Activated naive CD4-positive, alpha-beta T cell treated with anti-CD3 and anti-CD28 coated beads, Interleukin-2, amount 50 U/mL, for 24 hours (primary cell): ENCODE measurements at regions not wholly inside any gene's neighbourhood (a gene's known extent, or its start where the extent isn't known, plus 50 kb on each side); places are given as distances from the start of the nearest gene placed in this dataset.

Source experiments
- H3K27ac Mint-ChIP-seq: one replicate; pipeline ENCODE4 v1.8.0; 2021; ENCODE audit warnings: mild to moderate bottlenecking, mixed read lengths
- H3K27me3 Mint-ChIP-seq: one replicate; pipeline ENCODE4 v1.8.0; 2021; ENCODE audit warnings: mixed read lengths
- H3K36me3 Mint-ChIP-seq: one replicate; pipeline ENCODE4 v1.8.0; 2021; ENCODE audit warnings: mixed read lengths
- H3K4me1 Mint-ChIP-seq: one replicate; pipeline ENCODE4 v1.8.0; 2021; ENCODE audit warnings: mixed read lengths
- H3K4me3 Mint-ChIP-seq: one replicate; pipeline ENCODE4 v1.8.0; 2021; ENCODE audit warnings: mild to moderate bottlenecking, mixed read lengths
- H3K9me3 Mint-ChIP-seq: one replicate; pipeline ENCODE4 v1.8.0; 2021; ENCODE audit warnings: mixed read lengths

DNA sequence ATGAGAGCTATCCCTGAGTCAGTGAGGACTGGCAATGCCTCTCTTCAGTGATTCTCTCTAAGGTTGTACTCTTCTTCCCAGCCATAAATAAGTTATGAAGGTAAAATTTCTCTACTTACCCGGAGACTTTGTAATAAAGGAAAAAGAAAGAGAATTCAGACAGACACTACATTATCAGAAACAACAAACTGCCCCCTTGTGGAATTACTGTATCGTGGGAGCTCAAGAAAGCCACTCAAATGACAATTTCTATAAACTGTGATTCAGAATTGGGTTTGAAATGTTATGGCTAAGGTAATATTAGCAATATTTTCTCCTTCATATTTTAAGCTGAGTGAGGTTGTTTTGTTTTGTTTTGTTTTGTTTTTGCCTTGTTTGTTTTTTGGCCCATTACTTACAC is 155.8 kb upstream of the TANK start:
- no peaks in the 10 kb centered on the region for H3K4me1 Mint-ChIP-seq
- no peaks in the 10 kb centered on the region for H3K9me3 Mint-ChIP-seq
- peaks cover 7% of the 10 kb centered on the region for H3K27me3 Mint-ChIP-seq
- H3K36me3 Mint-ChIP-seq: peaks cover 1% of the 10 kb centered on the region
- H3K27ac Mint-ChIP-seq: no peak overlapping the region
- no peak overlapping the region for H3K4me3 Mint-ChIP-seq

DNA sequence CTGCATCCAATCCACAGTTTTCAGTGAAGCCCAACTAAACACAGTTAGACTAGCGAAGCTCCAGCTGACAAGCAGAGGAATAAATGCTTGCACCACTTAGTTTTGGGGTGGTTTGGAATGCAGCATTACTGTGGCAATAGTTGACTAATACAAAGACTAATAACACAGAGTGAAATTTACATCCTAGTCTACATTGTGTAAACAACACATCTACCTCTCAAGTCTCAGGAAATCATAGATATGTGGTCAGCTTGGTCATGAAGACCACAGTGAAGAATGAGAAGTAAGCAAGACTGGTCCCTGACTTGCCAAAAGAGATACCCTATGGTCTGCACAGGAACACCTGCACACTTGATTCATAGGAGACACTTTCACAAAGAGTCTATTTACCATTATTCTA is 155.1 kb upstream of the TANK start:
- H3K9me3 Mint-ChIP-seq: no peaks in the 10 kb centered on the region
- H3K4me3 Mint-ChIP-seq: no peak overlapping the region
- peaks cover 1% of the 10 kb centered on the region for H3K36me3 Mint-ChIP-seq
- H3K27me3 Mint-ChIP-seq: peaks cover 9% of the 10 kb centered on the region
- H3K27ac Mint-ChIP-seq: no peak overlapping the region
- no peaks in the 10 kb centered on the region for H3K4me1 Mint-ChIP-seq

DNA sequence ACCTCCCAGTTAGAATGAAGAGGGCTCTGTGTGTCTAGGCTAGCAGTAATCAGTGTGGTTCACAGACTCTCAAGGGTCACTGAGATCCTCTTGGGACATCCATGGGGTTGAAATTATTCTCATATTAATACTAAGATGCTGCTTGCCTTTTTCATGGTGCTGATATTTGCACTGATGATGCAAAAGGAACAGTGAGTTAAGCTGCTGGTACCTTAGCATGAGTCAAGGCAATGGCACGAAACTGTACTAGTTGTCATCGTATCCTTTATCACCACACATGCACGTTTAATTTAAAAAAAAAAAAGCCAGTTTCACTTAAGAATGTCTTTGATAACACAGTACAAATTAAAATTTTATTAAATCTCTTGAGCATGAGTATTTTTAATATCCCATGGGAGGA is 151.9 kb upstream of the TANK start:
- Mint-ChIP-seq H3K4me1 (no peaks in the 10 kb centered on the region), H3K27me3 (peaks cover 12% of the 10 kb centered on the region), H3K36me3 (peaks cover 1% of the 10 kb centered on the region), H3K27ac (no peak overlapping the region), H3K9me3 (no peaks in the 10 kb centered on the region), H3K4me3 (no peak overlapping the region)

DNA sequence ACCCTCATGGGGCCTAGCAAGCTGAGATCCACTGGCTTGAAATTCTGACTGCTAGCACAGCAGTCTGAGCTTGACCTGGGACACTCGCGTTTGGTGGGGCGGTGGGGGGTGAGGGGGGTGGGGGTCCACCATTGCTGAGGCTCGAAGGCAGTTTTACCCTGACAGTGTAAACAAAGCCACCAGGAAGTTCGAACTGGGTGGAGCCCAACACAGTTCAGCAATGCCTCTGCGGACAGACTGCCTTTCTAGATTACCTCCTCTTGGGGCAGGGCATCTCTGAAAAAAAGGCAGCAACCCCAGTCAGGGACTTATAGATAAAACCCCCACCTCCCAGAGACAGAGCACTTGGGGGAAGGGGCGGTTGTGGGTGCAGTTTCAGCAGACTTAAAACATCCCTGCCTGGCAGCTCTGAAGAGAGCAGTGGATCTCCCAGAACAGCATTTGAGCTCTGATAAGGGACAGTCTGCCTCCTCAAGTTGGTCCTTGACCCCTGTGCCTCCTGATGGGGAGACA is 149.7 kb upstream of the TANK start:
- Mint-ChIP-seq H3K4me1 (no peaks in the 10 kb centered on the region), H3K36me3 (peaks cover 5% of the 10 kb centered on the region), H3K27me3 (peaks cover 10% of the 10 kb centered on the region), H3K4me3 (no peak overlapping the region), H3K27ac (no peak overlapping the region), H3K9me3 (peaks cover 10% of the 10 kb centered on the region)

DNA sequence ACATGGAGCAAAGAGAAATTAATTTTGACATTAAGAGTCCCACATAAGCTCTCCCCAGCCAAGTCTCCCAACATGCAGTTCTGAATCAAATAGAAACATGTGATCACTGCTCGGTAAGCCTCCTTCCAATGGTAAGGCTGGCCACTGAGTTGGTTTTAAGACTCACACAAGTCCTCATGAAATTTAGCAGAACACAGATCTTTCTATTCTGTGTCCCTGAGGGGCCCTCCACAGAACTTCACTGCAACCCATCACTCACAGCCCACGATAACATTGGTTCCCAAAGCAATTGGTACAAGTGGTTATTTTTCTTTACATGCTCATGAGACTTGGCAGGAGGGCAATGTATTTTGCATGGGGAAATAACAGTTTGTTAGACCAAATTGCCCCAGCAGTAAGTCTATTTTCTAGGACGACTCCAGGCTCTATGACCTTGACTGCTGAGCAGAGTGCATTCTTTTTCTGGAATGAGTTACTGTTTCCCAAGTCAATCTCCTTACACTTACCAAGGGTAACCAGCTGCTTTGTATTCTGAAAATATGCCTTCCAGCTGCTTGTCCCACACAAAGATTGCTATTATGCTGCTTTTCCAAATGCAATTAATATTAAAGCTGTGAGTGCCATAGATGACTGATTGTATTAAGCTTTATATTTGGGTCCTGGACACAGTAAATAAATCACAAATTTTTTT is 142.3 kb upstream of the TANK start:
- no peaks in the 10 kb centered on the region for H3K4me1 Mint-ChIP-seq
- peaks cover 4% of the 10 kb centered on the region for H3K36me3 Mint-ChIP-seq
- no peaks in the 10 kb centered on the region for H3K27me3 Mint-ChIP-seq
- H3K27ac Mint-ChIP-seq: no peak overlapping the region
- H3K9me3 Mint-ChIP-seq: peaks cover 11% of the 10 kb centered on the region
- H3K4me3 Mint-ChIP-seq: no peak overlapping the region

DNA sequence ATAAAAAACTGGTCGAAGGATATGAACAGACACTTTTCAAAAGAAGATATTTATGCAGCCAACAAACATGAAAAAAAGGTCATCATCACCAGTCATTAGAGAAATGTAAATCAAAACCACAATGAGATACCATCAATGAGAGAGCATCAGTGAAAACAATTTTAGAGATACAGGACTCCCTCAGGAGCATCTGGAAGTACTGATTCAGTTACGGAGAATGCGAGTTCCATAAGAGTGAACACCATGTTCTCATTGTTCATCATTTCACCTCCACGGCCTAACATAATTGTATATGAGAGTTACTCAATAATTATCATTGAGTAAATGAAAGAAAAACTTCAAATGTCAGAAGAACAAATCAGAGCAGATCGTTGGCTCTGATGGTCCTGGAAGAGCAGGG is 140.9 kb upstream of the TANK start:
- Mint-ChIP-seq H3K27ac (no peak overlapping the region), H3K36me3 (peaks cover 5% of the 10 kb centered on the region), H3K27me3 (peaks cover 4% of the 10 kb centered on the region), H3K4me1 (no peaks in the 10 kb centered on the region), H3K4me3 (no peak overlapping the region), H3K9me3 (peaks cover 11% of the 10 kb centered on the region)

DNA sequence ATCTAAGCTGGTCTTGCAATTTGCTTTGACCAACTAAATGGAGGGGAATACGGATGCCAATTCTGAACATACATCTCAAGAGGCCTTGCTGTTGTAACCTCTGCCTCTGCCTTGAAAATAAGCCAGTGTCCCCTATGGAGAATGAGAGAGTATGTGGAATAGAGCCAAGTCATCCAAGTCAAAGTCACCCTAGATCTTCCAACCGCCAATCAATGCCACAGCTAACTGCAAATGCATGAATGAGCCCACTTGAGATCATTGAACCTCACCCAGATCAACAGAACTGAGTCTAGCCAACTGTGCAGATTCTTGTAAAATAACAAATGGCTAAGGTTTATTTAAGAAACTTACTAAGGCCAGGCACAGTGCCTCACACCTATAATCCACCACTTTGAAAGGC is 139.8 kb upstream of the TANK start:
- Mint-ChIP-seq H3K4me1 (no peaks in the 10 kb centered on the region), H3K9me3 (peaks cover 2% of the 10 kb centered on the region), H3K4me3 (no peak overlapping the region), H3K27ac (no peak overlapping the region), H3K36me3 (peaks cover 2% of the 10 kb centered on the region), H3K27me3 (peaks cover 4% of the 10 kb centered on the region)

DNA sequence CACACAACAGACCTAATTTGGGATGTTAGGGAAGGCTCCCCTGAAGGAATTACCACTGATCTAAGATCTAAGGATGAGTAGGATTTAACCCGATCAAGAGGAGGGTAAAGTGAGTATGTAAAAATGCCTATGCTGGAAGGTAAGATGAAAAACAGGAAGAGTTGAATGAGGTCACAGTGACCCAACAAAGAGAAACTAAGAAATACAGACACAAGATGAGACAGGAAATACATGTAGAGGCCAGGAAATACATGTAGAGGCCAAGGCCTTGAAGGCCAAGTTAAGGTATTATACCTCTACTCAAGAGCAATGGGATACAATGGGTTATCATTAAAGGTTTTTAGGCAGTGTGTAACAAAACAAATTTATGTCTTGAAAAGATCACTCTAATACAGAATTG is 131.6 kb upstream of the TANK start:
- Mint-ChIP-seq H3K4me1 (peaks cover 5% of the 10 kb centered on the region), H3K27ac (no peak overlapping the region), H3K4me3 (no peak overlapping the region), H3K27me3 (peaks cover 4% of the 10 kb centered on the region), H3K36me3 (peaks cover 2% of the 10 kb centered on the region), H3K9me3 (no peaks in the 10 kb centered on the region)

DNA sequence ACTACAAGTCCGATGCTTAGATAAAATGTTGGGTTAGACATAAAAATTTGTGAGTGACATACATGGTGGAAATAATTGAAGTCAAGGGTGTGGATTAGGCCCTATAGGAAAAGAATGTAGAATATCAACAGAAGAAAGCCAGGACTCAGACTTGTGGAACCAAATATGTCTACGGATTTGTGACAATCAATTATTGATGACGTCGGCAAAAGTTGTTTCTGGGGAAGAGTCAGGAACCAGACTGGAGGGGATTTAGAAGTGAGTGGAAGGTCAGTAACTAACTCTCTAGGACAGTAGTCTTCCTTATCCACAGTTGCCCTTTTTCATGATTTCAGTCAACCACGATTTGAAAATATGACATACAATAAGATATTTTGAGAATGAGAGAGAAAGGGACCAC is 130.9 kb upstream of the TANK start:
- Mint-ChIP-seq H3K9me3 (no peaks in the 10 kb centered on the region), H3K27ac (no peak overlapping the region), H3K36me3 (no peaks in the 10 kb centered on the region), H3K27me3 (no peaks in the 10 kb centered on the region), H3K4me3 (no peak overlapping the region), H3K4me1 (peaks cover 5% of the 10 kb centered on the region)

DNA sequence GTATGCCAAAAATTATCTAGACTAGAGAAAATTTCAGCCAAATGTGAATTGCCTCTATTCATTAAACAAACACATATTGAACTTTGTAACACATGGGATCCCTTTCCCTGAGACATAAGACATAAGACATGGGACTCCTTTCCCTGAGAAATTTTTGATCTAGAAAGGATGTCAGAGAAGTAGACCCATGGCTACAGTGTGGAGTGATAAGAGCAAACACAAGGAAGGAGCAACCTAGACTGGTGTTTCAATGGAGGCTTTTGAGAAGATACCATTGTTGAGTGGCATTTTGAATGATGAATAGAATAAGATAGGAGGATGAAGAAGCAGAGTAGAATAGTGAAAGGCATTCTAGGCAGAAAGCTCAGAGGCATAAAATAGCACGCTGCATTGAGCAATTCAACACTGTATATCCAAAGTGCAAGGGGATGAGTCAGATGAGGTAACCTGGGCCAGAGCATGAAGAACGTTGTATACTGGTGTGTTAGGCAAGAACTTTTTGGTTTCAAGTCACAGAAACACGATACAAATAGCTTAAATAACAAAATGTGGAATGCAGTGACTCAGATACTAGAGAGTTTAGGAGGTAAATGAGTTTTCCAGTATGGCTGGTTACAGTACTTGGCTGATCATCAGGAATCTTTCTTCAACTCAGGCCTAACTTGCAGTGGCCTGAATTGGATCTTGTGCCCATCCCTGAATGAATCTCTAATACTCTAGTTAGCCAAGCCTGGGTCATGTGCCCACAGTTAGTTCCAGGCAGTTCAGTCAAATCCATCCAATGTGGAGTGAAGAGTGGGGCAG is 129.8 kb upstream of the TANK start:
- H3K27me3 Mint-ChIP-seq: no peaks in the 10 kb centered on the region
- no peaks in the 10 kb centered on the region for H3K36me3 Mint-ChIP-seq
- H3K4me1 Mint-ChIP-seq: peaks cover 5% of the 10 kb centered on the region
- no peak overlapping the region for H3K4me3 Mint-ChIP-seq
- no peak overlapping the region for H3K27ac Mint-ChIP-seq
- peaks cover 2% of the 10 kb centered on the region for H3K9me3 Mint-ChIP-seq

DNA sequence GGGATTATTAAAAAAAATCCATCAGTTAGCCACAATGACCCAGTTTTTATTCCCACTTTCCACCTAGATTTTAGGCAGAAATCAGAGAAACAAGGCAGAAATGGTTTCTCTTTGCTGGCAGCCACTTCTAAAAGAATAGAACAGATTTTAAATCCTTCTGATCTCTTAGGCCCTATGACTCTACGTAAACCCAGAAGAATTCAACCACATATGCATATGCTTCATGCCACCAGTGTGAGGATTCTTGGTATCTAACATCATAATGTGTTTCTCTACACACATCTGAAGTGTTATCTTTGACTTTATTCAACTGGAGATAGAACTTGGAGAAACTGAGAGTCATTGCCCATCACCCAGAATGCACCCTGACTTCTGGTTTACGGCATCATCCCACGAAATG is 128.7 kb upstream of the TANK start:
- no peak overlapping the region for H3K27ac Mint-ChIP-seq
- no peaks in the 10 kb centered on the region for H3K36me3 Mint-ChIP-seq
- H3K4me3 Mint-ChIP-seq: no peak overlapping the region
- H3K9me3 Mint-ChIP-seq: peaks cover 4% of the 10 kb centered on the region
- no peaks in the 10 kb centered on the region for H3K27me3 Mint-ChIP-seq
- peaks cover 5% of the 10 kb centered on the region for H3K4me1 Mint-ChIP-seq

DNA sequence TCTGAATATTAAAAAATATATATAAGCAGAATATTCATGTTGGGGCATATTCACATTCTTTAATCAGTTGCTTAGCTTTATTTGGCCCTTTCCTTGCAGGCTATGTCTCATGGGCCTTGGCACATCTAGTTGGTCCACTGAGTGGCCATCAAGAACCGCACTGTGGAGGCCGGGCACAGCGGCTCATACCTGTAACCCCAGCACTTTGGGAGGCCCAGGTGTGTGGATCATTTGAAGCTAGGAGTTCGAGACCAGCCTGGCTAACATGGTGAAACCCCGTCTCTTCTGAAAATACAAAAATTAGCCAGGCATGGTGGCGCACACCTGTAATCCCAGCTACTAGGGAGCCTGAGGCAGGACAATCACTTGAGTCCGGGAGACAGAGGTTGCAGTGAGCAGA is 127.6 kb upstream of the TANK start:
- Mint-ChIP-seq H3K27ac (no peak overlapping the region), H3K36me3 (no peaks in the 10 kb centered on the region), H3K4me3 (no peak overlapping the region), H3K4me1 (peaks cover 5% of the 10 kb centered on the region), H3K9me3 (peaks cover 4% of the 10 kb centered on the region), H3K27me3 (peaks cover 2% of the 10 kb centered on the region)

DNA sequence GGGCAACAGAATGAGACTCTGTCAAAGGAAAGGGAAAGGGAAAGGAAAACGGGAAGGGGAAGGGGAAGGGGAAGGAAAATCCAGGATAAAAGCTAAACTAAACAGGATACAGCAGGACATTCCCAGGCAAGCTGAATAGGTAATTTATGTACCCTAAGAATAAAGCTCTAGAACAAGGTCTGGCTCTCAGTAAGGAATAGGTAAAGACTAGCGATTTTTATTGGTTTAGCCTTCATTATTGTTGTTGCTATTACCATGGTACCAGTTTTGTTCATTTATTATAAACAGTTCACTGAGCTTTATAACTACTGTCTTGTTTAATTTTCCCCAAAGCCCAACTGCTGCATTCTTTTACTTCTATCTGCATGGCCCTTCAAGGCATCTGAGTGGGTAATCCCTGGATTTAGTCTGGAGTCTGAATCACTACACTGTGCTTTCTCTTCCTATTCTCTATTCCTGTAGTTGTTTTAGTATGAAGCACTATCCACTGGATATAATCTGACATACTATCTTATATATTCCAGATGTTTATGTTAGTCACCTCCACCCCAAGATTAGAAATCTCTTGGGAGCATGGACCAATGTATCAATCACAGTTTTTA is 127.1 kb upstream of the TANK start:
- H3K9me3 Mint-ChIP-seq: peaks cover 4% of the 10 kb centered on the region
- no peak overlapping the region for H3K4me3 Mint-ChIP-seq
- peaks cover 5% of the 10 kb centered on the region for H3K4me1 Mint-ChIP-seq
- H3K36me3 Mint-ChIP-seq: no peaks in the 10 kb centered on the region
- no peak overlapping the region for H3K27ac Mint-ChIP-seq
- peaks cover 2% of the 10 kb centered on the region for H3K27me3 Mint-ChIP-seq

DNA sequence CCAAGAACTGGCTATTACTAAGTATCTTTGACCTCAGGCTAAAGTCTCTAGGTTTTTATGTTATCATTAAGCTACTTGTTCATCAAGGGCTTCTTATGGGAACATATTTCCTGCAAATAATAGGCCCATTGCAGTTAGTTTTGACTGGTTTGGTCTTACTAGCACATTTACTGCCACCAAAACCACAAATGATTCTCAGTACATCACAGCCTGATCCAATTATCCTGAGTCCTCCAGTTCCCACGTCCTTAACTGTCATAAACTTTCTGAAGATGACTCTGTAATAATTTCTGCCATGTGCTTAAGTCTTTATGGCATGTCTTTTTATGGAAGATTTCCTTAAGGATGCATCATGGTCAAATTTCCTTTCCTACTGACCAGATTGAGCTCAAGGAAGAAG is 123.3 kb upstream of the TANK start:
- Mint-ChIP-seq H3K36me3 (peaks cover 2% of the 10 kb centered on the region), H3K4me3 (no peak overlapping the region), H3K4me1 (no peaks in the 10 kb centered on the region), H3K27me3 (peaks cover 3% of the 10 kb centered on the region), H3K9me3 (peaks cover 4% of the 10 kb centered on the region), H3K27ac (no peak overlapping the region)

DNA sequence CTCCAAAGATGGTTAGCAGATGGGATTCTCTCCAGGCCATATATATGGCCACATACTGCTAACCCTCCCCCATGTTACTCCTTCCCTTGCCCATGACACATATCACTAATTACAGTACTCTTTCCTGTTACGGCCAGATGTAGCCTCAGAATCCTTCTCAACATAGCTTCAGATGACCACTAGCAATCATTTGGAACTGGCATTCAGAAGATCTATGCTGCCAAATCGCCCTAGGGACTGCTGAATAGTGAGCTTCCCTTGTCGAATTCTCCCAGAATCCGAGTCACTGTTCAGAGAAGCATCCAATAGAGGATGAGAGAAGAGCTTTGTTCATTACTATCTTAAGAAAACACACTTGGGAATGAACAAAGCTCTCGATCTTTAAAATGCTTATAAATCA is 121.2 kb upstream of the TANK start:
- Mint-ChIP-seq H3K27ac (no peak overlapping the region), H3K4me1 (no peaks in the 10 kb centered on the region), H3K27me3 (peaks cover 3% of the 10 kb centered on the region), H3K36me3 (peaks cover 2% of the 10 kb centered on the region), H3K9me3 (peaks cover 4% of the 10 kb centered on the region), H3K4me3 (no peak overlapping the region)

DNA sequence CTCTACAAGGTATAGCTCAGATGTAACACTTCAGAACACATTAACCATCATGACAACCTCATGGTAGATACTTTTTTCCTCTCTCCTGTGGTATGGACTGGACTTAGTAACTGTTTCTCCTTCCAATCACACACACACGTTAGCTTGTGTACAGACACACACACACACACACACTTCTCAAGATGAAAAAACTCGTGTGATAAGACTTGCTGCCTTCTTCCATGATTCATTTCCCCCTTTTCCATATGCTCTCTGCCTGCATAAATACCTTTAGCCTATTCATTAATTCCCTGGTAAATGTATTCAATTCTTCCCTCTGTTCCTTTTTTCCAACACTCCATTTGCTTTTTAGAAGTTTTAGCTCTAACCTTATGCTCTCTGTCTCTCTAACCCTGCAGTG is 118.9 kb upstream of the TANK start:
- Mint-ChIP-seq H3K9me3 (no peaks in the 10 kb centered on the region), H3K27ac (no peak overlapping the region), H3K27me3 (peaks cover 12% of the 10 kb centered on the region), H3K4me3 (no peak overlapping the region), H3K4me1 (no peaks in the 10 kb centered on the region), H3K36me3 (peaks cover 2% of the 10 kb centered on the region)
